Ovary (tissue), 7 donors: ENCODE measurements at regions not wholly inside any gene's neighbourhood (a gene's known extent, or its start where the extent isn't known, plus 50 kb on each side); places are given as distances from the start of the nearest gene placed in this dataset.

ENCODE experiments used
- DNase-seq, 5 donors: peaks; one replicate each; pipeline ENCODE4 v3.0.0-alpha.2; 2019 to 2020
- H3K27ac ChIP-seq, 2 donors: fragments of 200-600 bp; one replicate each; pipeline versions ENCODE4 v1.5.1 to v1.8.0; 2019 to 2022
- H3K27me3 ChIP-seq: fragments of 200-600 bp; one replicate; pipeline ENCODE4 v1.8.0; 2022
- H3K36me3 ChIP-seq: fragments of 200-600 bp; sonication (generic); one replicate; pipeline ENCODE4 v1.5.1; 2019
- H3K4me1 ChIP-seq: one replicate; pipeline ENCODE4 v1.8.1; 2013; ENCODE audit warnings: mild to moderate bottlenecking, moderate library complexity; ENCODE audit not compliant: insufficient read depth
- H3K4me3 ChIP-seq: fragments of 200-600 bp; sonication (generic); one replicate; pipeline ENCODE4 v1.5.1; 2017
- H3K9me3 ChIP-seq, 2 donors: fragments of 200-600 bp in 1 of 2; sonication (generic) in 1 of 2; one replicate each; pipeline versions ENCODE4 v1.5.1 to v1.8.1; 2013 to 2019; ENCODE audit warnings: mild to moderate bottlenecking in 1 of 2, moderate library complexity in 1 of 2
- CTCF ChIP-seq, 3 donors: fragments of 450-650 bp in 2 of 3; fragments of 200-600 bp in 1 of 3; IDR thresholded peaks; one replicate each; pipeline versions ENCODE4 v1.5.1 to v1.8.0; 2016 to 2022; ENCODE audit warnings: antibody characterized with exemption in 3 of 3, mild to moderate bottlenecking in 1 of 3
- EP300 ChIP-seq: sonication (generic); formaldehyde crosslinking; IDR thresholded peaks from one replicate; pipeline ENCODE4 v1.6.1; 2017; ENCODE audit warnings: antibody characterized with exemption
- POLR2A ChIP-seq: fragments of 450-650 bp; IDR thresholded peaks from one replicate; pipeline ENCODE4 v1.6.1; 2017; ENCODE audit warnings: antibody characterized with exemption, mild to moderate bottlenecking, moderate library complexity
- WGBS, 3 donors: extraction: QIAGEN DNeasy Blood & Tissue Kit in 1 of 3; methylation state at CpG; one replicate each; pipeline versions ENCODE4 v1.1.5 to v1.1.7; 2013 to 2017; 5-methylcytosine and 5-hydroxymethylcytosine counted together
- intact Hi-C, 4 donors: fragments of 100-400 bp; cut with DNase I; formaldehyde crosslinking; loops; one replicate each; pipeline versions ENCODE4 v1.11.0 to v1.15.1; 2022 to 2023
- donor health status: DM: no; HTN: no; CAD: no; lungs with moderate emphysema.
- donor health status: DM: no; HTN: no; CAD: no.
- donor health status: Bipolar disorder and iron deficiency.
- donor health status: DM: no; HTN: no; CAD: no.
- donor health status: DM: yes; HTN: yes; CAD: no.

GRCh38 chr7:109076396-109076972, 506.8 kb downstream of the DNAJB9 start:
- Histone ChIP-seq H3K4me3 (no peak overlapping the region), H3K36me3 (no peaks in the 10 kb centered on the region), H3K27ac (no peak overlapping the region), H3K9me3 (no peaks in the 10 kb centered on the region), H3K4me1 (no peaks in the 10 kb centered on the region), H3K27me3 (no peaks in the 10 kb centered on the region)
- TF ChIP-seq POLR2A (no peak), EP300 (no peak), CTCF (IDR thresholded peaks at IDR 0.05) (no peak)
- DNase-seq = no peak
- 64 to 77% (median 72%) methylated on average over 2 of the region's 2 CpGs for WGBS, 3 donors
- intact Hi-C loops = no loop called here

GRCh38 chr7:109091042-109091441, 521.4 kb downstream of the DNAJB9 start:
- no peak for DNase-seq
- Histone ChIP-seq H3K27ac (no peak overlapping the region), H3K9me3 (no peaks in the 10 kb centered on the region), H3K27me3 (no peaks in the 10 kb centered on the region), H3K36me3 (no peaks in the 10 kb centered on the region), H3K4me1 (no peaks in the 10 kb centered on the region), H3K4me3 (no peak overlapping the region)
- TF ChIP-seq POLR2A = no peak
- no peak for TF ChIP-seq EP300
- TF ChIP-seq CTCF (IDR thresholded peaks at IDR 0.05) = no peak
- intact Hi-C loops = no loop called here
- WGBS, 3 donors = 74 to 84% (median 75%) methylated on average over 1 of the region's 1 CpG

GRCh38 chr7:109092268-109092667, 522.6 kb downstream of the DNAJB9 start:
- Histone ChIP-seq H3K36me3 (no peaks in the 10 kb centered on the region), H3K9me3 (no peaks in the 10 kb centered on the region), H3K27ac (no peak overlapping the region), H3K27me3 (no peaks in the 10 kb centered on the region), H3K4me3 (no peak overlapping the region), H3K4me1 (no peaks in the 10 kb centered on the region)
- WGBS, 3 donors = 79 to 88% (median 85%) methylated on average over 1 of the region's 1 CpG
- intact Hi-C loops = no loop called here
- TF ChIP-seq EP300 = no peak
- TF ChIP-seq POLR2A = no peak
- no peak for TF ChIP-seq CTCF (IDR thresholded peaks at IDR 0.05)
- no peak for DNase-seq

- Histone ChIP-seq H3K9me3 (no peaks in the 10 kb centered on the region), H3K27ac (no peak overlapping the region), H3K4me3 (no peak overlapping the region), H3K36me3 (no peaks in the 10 kb centered on the region), H3K4me1 (no peaks in the 10 kb centered on the region), H3K27me3 (no peaks in the 10 kb centered on the region)
- intact Hi-C loops = no loop called here
- no peak for TF ChIP-seq POLR2A
- no peak for TF ChIP-seq EP300
- no peak for TF ChIP-seq CTCF (IDR thresholded peaks at IDR 0.05)
- 84 to 95% (median 93%) methylated on average over 1 of the region's 1 CpG for WGBS, 3 donors
- DNase-seq = no peak
Observed at GRCh38 chr7:109101332-109101731, 531.7 kb downstream of the DNAJB9 start.

- Histone ChIP-seq H3K27ac (no peak overlapping the region), H3K9me3 (no peaks in the 10 kb centered on the region), H3K36me3 (no peaks in the 10 kb centered on the region), H3K4me3 (no peak overlapping the region), H3K27me3 (peaks cover 4% of the 10 kb centered on the region), H3K4me1 (no peaks in the 10 kb centered on the region)
- intact Hi-C loops = no loop called here
- no peak for TF ChIP-seq POLR2A
- TF ChIP-seq EP300 = no peak
- TF ChIP-seq CTCF (IDR thresholded peaks at IDR 0.05) = no peak
- no peak for DNase-seq
- WGBS, 3 donors = 24 to 56% (median 29%) methylated on average over 1 of the region's 1 CpG
Observed at GRCh38 chr7:109109558-109109957, 539.9 kb downstream of the DNAJB9 start.
